Neural cell (in vitro differentiated cells): ENCODE measurements at regions not wholly inside any gene's neighbourhood (a gene's known extent, or its start where the extent isn't known, plus 50 kb on each side); places are given as distances from the start of the nearest gene placed in this dataset.
"Not testable (repeated sequence)": the region's sequence is repeated elsewhere in the genome, so short reads cannot be mapped to it uniquely, and the experiment has no call there.

Experiments
- H2AFZ ChIP-seq: fragments of 200-600, 300-800 bp; sonication (generic), shearing (Covaris generic); 2 replicates; pipeline ENCODE4 v1.6.0; 2014; ENCODE audit warnings: low read depth, mild to moderate bottlenecking, antibody characterized with exemption, low read length, moderate library complexity
- H3F3A ChIP-seq: fragments of 200-600 bp; shearing (Covaris generic); 2 replicates; pipeline ENCODE4 v1.6.1; 2016; ENCODE audit warnings: mild to moderate bottlenecking, moderate library complexity, mixed read lengths, antibody characterized with exemption, low read length; ENCODE audit not compliant: insufficient read depth, poor library complexity, severe bottlenecking
- H3K27ac ChIP-seq: fragments of 200-600, 300-800 bp; sonication (generic), shearing (Covaris generic); 2 replicates; pipeline ENCODE4 v1.5.1; 2014; ENCODE audit warnings: mild to moderate bottlenecking, low read length, moderate library complexity
- H3K27me3 ChIP-seq: fragments of 300-800, 200-600 bp; sonication (generic), shearing (Covaris generic); 2 replicates; pipeline ENCODE4 v1.6.0; 2014; ENCODE audit warnings: mild to moderate bottlenecking, low read depth, low read length, moderate library complexity; ENCODE audit not compliant: insufficient read depth
- H3K36me3 ChIP-seq: fragments of 300-800, 200-600 bp; sonication (generic), shearing (Covaris generic); 2 replicates; pipeline ENCODE4 v1.5.1; 2014; ENCODE audit warnings: mild to moderate bottlenecking, antibody characterized with exemption, low read length, moderate library complexity; ENCODE audit not compliant: insufficient read depth
- H3K4me2 ChIP-seq: fragments of 300-800, 200-600 bp; sonication (generic), shearing (Covaris generic); 2 replicates; pipeline ENCODE4 v1.6.0; 2014; ENCODE audit warnings: mild to moderate bottlenecking, low read length
- H3K4me3 ChIP-seq: fragments of 300-800, 200-600 bp; sonication (generic), shearing (Covaris generic); 2 replicates; pipeline ENCODE4 v1.5.1; 2014; ENCODE audit warnings: mild to moderate bottlenecking, low read length, moderate library complexity
- H3K79me2 ChIP-seq: fragments of 200-600 bp; shearing (Covaris generic); replicated peaks from 2 replicates; pipeline ENCODE4 v1.6.0; 2014; ENCODE audit warnings: mild to moderate bottlenecking, low read length, moderate library complexity; ENCODE audit not compliant: insufficient read depth
- H3K9ac ChIP-seq: fragments of 300-800, 200-600 bp; sonication (generic), shearing (Covaris generic); 2 replicates; pipeline ENCODE4 v1.6.1; 2016; ENCODE audit warnings: mild to moderate bottlenecking, low read length, mixed read lengths
- H3K9me2 ChIP-seq: fragments of 200-600 bp; shearing (Covaris generic); 2 replicates; pipeline ENCODE4 v1.6.1; 2016; ENCODE audit warnings: mild to moderate bottlenecking, low read length, mixed read lengths; ENCODE audit not compliant: insufficient read depth
- H3K9me3 ChIP-seq: fragments of 200-600, 300-800 bp; sonication (generic), shearing (Covaris generic); 2 replicates; pipeline ENCODE4 v1.6.1; 2016; ENCODE audit warnings: mild to moderate bottlenecking, mixed run types, low read length, moderate library complexity, mixed read lengths
- H4K20me1 ChIP-seq: fragments of 200-600 bp; shearing (Covaris generic); 2 replicates; pipeline ENCODE4 v1.6.1; 2016; ENCODE audit warnings: mild to moderate bottlenecking, mixed run types; ENCODE audit not compliant: insufficient read depth
- CTCF ChIP-seq: fragments of 450-650 bp; IDR thresholded peaks from 2 replicates; pipeline ENCODE4 v1.5.1; 2014; ENCODE audit warnings: antibody characterized with exemption, mild to moderate bottlenecking, moderate library complexity; ENCODE audit not compliant: poor library complexity, severe bottlenecking
- EP300 ChIP-seq: fragments of 450-650 bp; conservative IDR thresholded peaks from 2 replicates; pipeline ENCODE4 v1.6.1; 2014; ENCODE audit warnings: antibody characterized with exemption, mild to moderate bottlenecking, moderate library complexity; ENCODE audit not compliant: poor library complexity, severe bottlenecking
- EZH2 ChIP-seq: fragments of 200-600, 300-800 bp; shearing (Covaris generic), sonication (generic); IDR thresholded peaks from 2 replicates; pipeline ENCODE4 v1.6.1; 2014; ENCODE audit warnings: antibody characterized with exemption, low read length, borderline replicate concordance, mild to moderate bottlenecking; ENCODE audit not compliant: insufficient read depth, poor library complexity, severe bottlenecking
- MXI1 ChIP-seq: fragments of 450-650 bp; conservative IDR thresholded peaks from 2 replicates; pipeline ENCODE4 v1.6.1; 2014; ENCODE audit warnings: antibody characterized with exemption, mild to moderate bottlenecking; ENCODE audit not compliant: poor library complexity, severe bottlenecking
- POLR2AphosphoS5 ChIP-seq: IDR thresholded peaks from 2 replicates; pipeline ENCODE4 v1.6.1; 2012
- RAD21 ChIP-seq: fragments of 450-650 bp; conservative IDR thresholded peaks from 2 replicates; pipeline ENCODE4 v1.6.1; 2014; ENCODE audit warnings: antibody characterized with exemption, mild to moderate bottlenecking, moderate library complexity
- REST ChIP-seq: IDR thresholded peaks from 2 replicates; pipeline ENCODE4 v1.6.1; 2012; ENCODE audit warnings: borderline replicate concordance
- SMC3 ChIP-seq: fragments of 450-650 bp; conservative IDR thresholded peaks from 2 replicates; pipeline ENCODE4 v1.6.1; 2014; ENCODE audit warnings: antibody characterized with exemption, mild to moderate bottlenecking, moderate library complexity; ENCODE audit not compliant: poor library complexity
- TAF1 ChIP-seq: IDR thresholded peaks from 2 replicates; pipeline ENCODE4 v1.6.1; 2012; ENCODE audit warnings: low read depth

GRCh38 chr10:125231116-125231812, 70.9 kb upstream of the CTBP2 start:
- Histone ChIP-seq H2AFZ (no peak overlapping the region), H3K27me3 (no peaks in the 10 kb centered on the region), H3F3A (no peaks in the 10 kb centered on the region)

GRCh38 chr10:125230251-125230650, 69.9 kb upstream of the CTBP2 start:
- Histone ChIP-seq H3K36me3 (no peaks in the 10 kb centered on the region), H4K20me1 (no peaks in the 10 kb centered on the region), H3K9ac (no peak overlapping the region), H2AFZ (no peak overlapping the region), H3K4me3 (no peak overlapping the region), H3K4me2 (no peak overlapping the region), H3K9me2 (no peaks in the 10 kb centered on the region), H3K79me2 (no peaks in the 10 kb centered on the region), H3K9me3 (no peaks in the 10 kb centered on the region), H3K27ac (no peak overlapping the region), H3F3A (no peaks in the 10 kb centered on the region), H3K27me3 (no peaks in the 10 kb centered on the region)
- TF ChIP-seq SMC3: no peak
- TF ChIP-seq TAF1: no peak
- TF ChIP-seq MXI1: no peak
- no peak for TF ChIP-seq POLR2AphosphoS5

More at GRCh38 chr10:125231116-125231812, 70.9 kb upstream of the CTBP2 start:
- Histone ChIP-seq H3K27ac (no peak overlapping the region), H4K20me1 (no peaks in the 10 kb centered on the region), H3K9ac (no peak overlapping the region), H3K9me2 (no peaks in the 10 kb centered on the region), H3K36me3 (no peaks in the 10 kb centered on the region), H3K4me2 (no peak overlapping the region), H3K79me2 (no peaks in the 10 kb centered on the region), H3K4me3 (no peak overlapping the region), H3K9me3 (no peaks in the 10 kb centered on the region)
- TF ChIP-seq REST (no peak), EZH2 (no peak), SMC3 (no peak), RAD21 (no peak), EP300 (no peak), CTCF (no peak), POLR2AphosphoS5 (no peak), MXI1 (no peak), TAF1 (no peak)

- not testable (repeated sequence) for H3K9ac ChIP-seq, H3K9me3 ChIP-seq, H3K36me3 ChIP-seq, H2AFZ ChIP-seq, H3K9me2 ChIP-seq, H4K20me1 ChIP-seq, H3K27ac ChIP-seq, H3K79me2 ChIP-seq, H3K27me3 ChIP-seq, H3K4me3 ChIP-seq, H3K4me2 ChIP-seq, H3F3A ChIP-seq
Observed at GRCh38 chr10:125228245-125228940, 68.0 kb upstream of the CTBP2 start.
